Thyroid gland (tissue), 4 donors: ENCODE measurements at regions not wholly inside any gene's neighbourhood (a gene's known extent, or its start where the extent isn't known, plus 50 kb on each side); places are given as distances from the start of the nearest gene placed in this dataset.

ENCODE experiments used
- DNase-seq, 2 donors: peaks; one replicate each; pipeline ENCODE4 v3.0.0-alpha.2; 2019
- H3K27ac ChIP-seq, 3 donors: fragments of 200-600 bp; sonication (generic); 1 replicate in 2 of 3; 2 replicates in 1 of 3; pipeline ENCODE4 v1.5.1; 2016 to 2019; ENCODE audit warnings: mild to moderate bottlenecking in 1 of 3, moderate library complexity in 1 of 3
- H3K27me3 ChIP-seq: fragments of 200-600 bp; sonication (generic); one replicate; pipeline ENCODE4 v1.5.1; 2019
- H3K36me3 ChIP-seq, 2 donors: fragments of 200-600 bp; sonication (generic); one replicate each; pipeline ENCODE4 v1.5.1; 2016 to 2019
- H3K4me1 ChIP-seq, 2 donors: fragments of 200-600 bp; sonication (generic); one replicate each; pipeline ENCODE4 v1.5.1; 2017 to 2019
- H3K4me3 ChIP-seq, 3 donors: fragments of 200-600 bp; sonication (generic); replicated peaks in 1 of 3; 1 replicate in 2 of 3; 2 replicates in 1 of 3; pipeline ENCODE4 v1.5.1; 2016; ENCODE audit warnings: mild to moderate bottlenecking in 1 of 3
- H3K9me3 ChIP-seq: fragments of 200-600 bp; sonication (generic); one replicate; pipeline ENCODE4 v1.5.1; 2017
- POLR2A ChIP-seq, 2 donors: fragments of 450-650 bp; IDR thresholded peaks; one replicate each; pipeline ENCODE4 v1.6.1; 2017; ENCODE audit warnings: antibody characterized with exemption in 2 of 2, mild to moderate bottlenecking in 2 of 2, moderate library complexity in 1 of 2
- WGBS, 2 donors: methylation state at CpG; one replicate each; pipeline ENCODE4 v1.1.5; 2017; 5-methylcytosine and 5-hydroxymethylcytosine counted together
- intact Hi-C: fragments of 100-400 bp; cut with DNase I; formaldehyde crosslinking; loops from one replicate; pipeline ENCODE4 v1.15.1; 2023
- TF ChIP-seq, protein P1 (sequence below), 6 experiments: fragments of 200-600 bp in 3 of 6; fragments of 450-650 bp in 3 of 6; sonication (generic) in 3 of 6; IDR thresholded peaks; one replicate each; pipeline ENCODE4 v1.5.1; 2016 to 2019; ENCODE audit warnings: antibody characterized with exemption in 6 of 6, mild to moderate bottlenecking in 2 of 6, inconsistent platforms in 1 of 6, moderate library complexity in 1 of 6

DNA sequence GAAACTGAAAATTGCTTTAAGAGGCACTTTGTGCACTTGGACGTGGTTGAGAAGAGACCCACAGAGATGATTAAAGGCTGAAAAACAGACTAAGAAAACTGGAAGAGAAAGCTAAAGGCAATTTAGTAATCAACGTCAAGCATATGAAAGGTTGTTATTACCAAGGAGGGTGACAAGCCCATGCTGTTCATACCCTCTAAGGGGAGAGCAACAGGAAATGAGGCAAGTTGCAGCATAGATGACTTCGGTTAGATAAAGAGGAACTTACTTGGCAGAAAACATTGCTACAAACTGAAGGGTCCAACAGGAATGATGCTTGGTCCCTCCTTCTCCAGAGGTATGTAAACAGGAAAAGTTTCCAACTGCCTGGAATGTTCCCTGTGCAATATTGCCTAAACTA lies 107.8 kb downstream of the DUSP6 start:
- Histone ChIP-seq H3K9me3 (no peaks in the 10 kb centered on the region), H3K4me1 (peaks cover 8 to 25% of the 10 kb centered on the region in 2 donors), H3K27me3 (no peaks in the 10 kb centered on the region), H3K4me3 (no peak overlapping the region), H3K36me3 (no peaks in the 10 kb centered on the region), H3K27ac (no peak overlapping the region)
- TF ChIP-seq, protein P1, sequence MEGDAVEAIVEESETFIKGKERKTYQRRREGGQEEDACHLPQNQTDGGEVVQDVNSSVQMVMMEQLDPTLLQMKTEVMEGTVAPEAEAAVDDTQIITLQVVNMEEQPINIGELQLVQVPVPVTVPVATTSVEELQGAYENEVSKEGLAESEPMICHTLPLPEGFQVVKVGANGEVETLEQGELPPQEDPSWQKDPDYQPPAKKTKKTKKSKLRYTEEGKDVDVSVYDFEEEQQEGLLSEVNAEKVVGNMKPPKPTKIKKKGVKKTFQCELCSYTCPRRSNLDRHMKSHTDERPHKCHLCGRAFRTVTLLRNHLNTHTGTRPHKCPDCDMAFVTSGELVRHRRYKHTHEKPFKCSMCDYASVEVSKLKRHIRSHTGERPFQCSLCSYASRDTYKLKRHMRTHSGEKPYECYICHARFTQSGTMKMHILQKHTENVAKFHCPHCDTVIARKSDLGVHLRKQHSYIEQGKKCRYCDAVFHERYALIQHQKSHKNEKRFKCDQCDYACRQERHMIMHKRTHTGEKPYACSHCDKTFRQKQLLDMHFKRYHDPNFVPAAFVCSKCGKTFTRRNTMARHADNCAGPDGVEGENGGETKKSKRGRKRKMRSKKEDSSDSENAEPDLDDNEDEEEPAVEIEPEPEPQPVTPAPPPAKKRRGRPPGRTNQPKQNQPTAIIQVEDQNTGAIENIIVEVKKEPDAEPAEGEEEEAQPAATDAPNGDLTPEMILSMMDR (IDR thresholded peaks at IDR 0.05), result no peak
- no peak for TF ChIP-seq POLR2A (IDR thresholded peaks at IDR 0.05)
- no peak for DNase-seq
- 13 to 15% methylated on average over 3 of the region's 3 CpGs for WGBS, 2 donors
- intact Hi-C loops, result no loop called here

DNA sequence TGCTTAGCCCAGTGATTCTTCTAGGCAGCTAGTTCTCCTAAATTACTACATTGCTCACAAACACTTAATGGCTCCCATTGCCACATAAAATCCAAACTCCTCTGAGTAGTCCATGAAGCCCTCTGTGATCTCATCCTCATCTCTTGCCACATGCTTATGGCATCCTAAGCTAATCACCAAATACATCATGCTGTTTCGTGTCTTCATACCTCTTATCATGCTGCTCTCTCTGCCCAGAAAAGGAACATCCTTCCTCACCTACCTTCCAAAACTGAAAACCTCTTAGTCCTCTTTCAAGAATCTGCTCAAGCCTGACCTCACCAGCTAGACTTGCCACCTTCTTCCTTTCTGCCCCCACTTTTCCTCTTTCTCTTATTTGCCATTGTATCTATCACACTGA lies 108.5 kb downstream of the DUSP6 start:
- 95 to 97% methylated on average over 1 of the region's 1 CpG for WGBS, 2 donors
- Histone ChIP-seq H3K4me1 (peaks cover 8 to 25% of the 10 kb centered on the region in 2 donors), H3K4me3 (no peak overlapping the region), H3K27me3 (no peaks in the 10 kb centered on the region), H3K36me3 (no peaks in the 10 kb centered on the region), H3K9me3 (no peaks in the 10 kb centered on the region), H3K27ac (no peak overlapping the region)
- no peak for TF ChIP-seq POLR2A (IDR thresholded peaks at IDR 0.05)
- TF ChIP-seq, protein P1 (IDR thresholded peaks at IDR 0.05), result no peak
- DNase-seq, result no peak
- intact Hi-C loops, result no loop called here

DNA sequence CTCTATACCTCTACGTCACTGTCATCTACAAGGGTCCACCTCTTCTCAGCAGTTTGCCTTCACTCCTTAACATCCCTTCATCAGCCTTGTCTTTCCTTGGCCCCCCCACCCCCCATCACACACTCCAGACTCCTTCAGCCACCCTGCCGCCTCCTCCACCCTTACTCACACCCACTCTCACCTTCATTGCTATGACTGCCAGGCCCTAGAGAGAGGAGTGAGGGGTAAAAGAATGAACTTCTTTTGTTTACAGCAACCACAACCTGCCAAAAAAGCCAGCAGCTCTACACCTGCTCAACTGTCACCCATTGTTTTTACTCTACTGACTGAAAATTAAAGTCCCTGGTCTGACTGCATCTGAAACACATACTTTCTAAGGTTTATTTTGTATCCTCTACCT lies 112.8 kb downstream of the DUSP6 start:
- no peaks in the 10 kb centered on the region for H3K27me3 ChIP-seq
- H3K4me3 ChIP-seq, result no peak overlapping the region
- no peak overlapping the region for H3K27ac ChIP-seq
- WGBS, 2 donors, result 83 to 84% methylated on average over 2 of the region's 2 CpGs
- intact Hi-C loops, result no loop called here
- TF ChIP-seq POLR2A (IDR thresholded peaks at IDR 0.05), result no peak
- TF ChIP-seq, protein P1 (IDR thresholded peaks at IDR 0.05), result no peak
- H3K4me1 ChIP-seq, result peaks cover 1 to 16% of the 10 kb centered on the region in 2 donors
- no peaks in the 10 kb centered on the region for H3K9me3 ChIP-seq
- DNase-seq, result no peak
- no peaks in the 10 kb centered on the region for H3K36me3 ChIP-seq

DNA sequence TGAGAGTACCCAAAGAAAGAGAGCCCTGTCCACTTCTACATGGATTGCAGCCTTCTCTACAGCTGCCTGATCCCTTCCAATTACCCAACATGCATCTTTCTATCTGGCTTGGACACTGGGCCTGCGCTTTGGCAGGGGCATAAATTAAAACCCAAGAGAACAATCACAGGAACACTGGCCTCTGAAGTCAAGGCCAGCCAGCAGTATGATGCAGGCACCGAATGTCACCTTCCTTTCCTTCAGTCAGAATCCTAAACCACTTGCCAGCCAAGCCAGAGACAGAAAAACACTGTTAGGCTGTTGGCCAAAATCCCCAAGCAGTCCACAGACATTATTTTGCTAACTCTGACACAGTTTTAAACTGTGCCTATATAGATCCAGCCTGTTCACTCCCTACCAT lies 113.7 kb downstream of the DUSP6 start:
- peak overlapping the region in 2 of 3 donors; percentile 17 to 40 for H3K27ac ChIP-seq
- intact Hi-C loops, result no loop called here

DNA sequence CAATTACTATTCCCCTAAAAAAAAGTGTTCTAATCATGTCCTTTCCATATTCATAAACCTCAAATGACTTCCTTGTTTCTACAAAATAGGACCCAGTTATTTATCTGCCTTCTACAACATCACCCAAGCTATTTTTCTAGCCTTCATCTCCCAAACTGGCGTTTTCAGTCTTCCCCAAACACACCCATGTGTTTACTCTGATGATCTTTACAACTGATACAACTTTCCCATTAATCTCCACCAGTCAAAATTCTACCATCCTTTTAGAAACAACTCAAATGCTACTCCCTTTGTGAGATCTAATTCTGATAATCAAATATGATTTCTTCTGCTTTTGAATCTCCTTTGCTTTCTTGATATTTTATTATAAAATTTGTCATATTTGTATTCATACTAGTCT lies 114.5 kb downstream of the DUSP6 start:
- Histone ChIP-seq H3K27ac (peak overlapping the region in 1 of 3 donors; percentile 17), H3K36me3 (no peaks in the 10 kb centered on the region)

More for the DNA sequence above, 113.7 kb downstream of the DUSP6 start:
- H3K4me1 ChIP-seq, result peaks cover 0 to 7% of the 10 kb centered on the region in 2 donors
- no peak overlapping the region for H3K4me3 ChIP-seq
- DNase-seq, result no peak
- H3K9me3 ChIP-seq, result no peaks in the 10 kb centered on the region
- no peaks in the 10 kb centered on the region for H3K27me3 ChIP-seq
- 56 to 70% methylated on average over 2 of the region's 2 CpGs for WGBS, 2 donors
- no peaks in the 10 kb centered on the region for H3K36me3 ChIP-seq
- TF ChIP-seq POLR2A (IDR thresholded peaks at IDR 0.05), result no peak
- TF ChIP-seq, protein P1 (IDR thresholded peaks at IDR 0.05), result no peak

More for the DNA sequence above, 114.5 kb downstream of the DUSP6 start:
- WGBS, 2 donors, result 88 to 89% methylated on average over 1 of the region's 1 CpG
- no peaks in the 10 kb centered on the region for H3K9me3 ChIP-seq
- intact Hi-C loops, result no loop called here
- no peak for DNase-seq
- H3K27me3 ChIP-seq, result no peaks in the 10 kb centered on the region
- TF ChIP-seq POLR2A (IDR thresholded peaks at IDR 0.05), result no peak
- TF ChIP-seq, protein P1 (IDR thresholded peaks at IDR 0.05), result no peak
- H3K4me1 ChIP-seq, result peaks cover 0 to 7% of the 10 kb centered on the region in 2 donors
- no peak overlapping the region for H3K4me3 ChIP-seq
